ENCODE measurements at regions not wholly inside any gene's neighbourhood (a gene's known extent, or its start where the extent isn't known, plus 50 kb on each side); places are given as distances from the start of the nearest gene placed in this dataset.

DNA sequence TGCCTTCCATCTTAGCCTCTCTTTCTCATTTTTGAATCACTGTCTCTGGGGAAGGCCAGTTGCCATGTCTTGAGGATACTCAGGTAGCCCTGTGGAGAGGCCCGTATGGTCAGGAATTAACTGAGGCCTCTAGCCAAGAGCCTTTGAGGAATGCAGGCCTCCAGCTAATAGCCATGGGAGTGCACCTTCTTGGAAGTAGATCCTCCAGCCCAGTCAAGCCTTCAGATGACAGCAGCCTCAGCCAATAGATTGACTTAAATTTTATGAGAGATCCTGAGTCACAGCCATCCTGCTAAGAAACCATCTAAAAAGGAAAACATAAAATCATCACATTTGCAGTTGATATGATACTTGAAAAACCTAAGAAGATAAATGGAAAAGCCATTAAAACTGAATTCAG is 112.5 kb upstream of the BNIP2 start:
- Histone ChIP-seq H3K4me1 (ENCODE audit: control insufficient read depth in 2 of 2, insufficient read depth in 1 of 2, low read depth in 1 of 2, low read length in 2 of 2) (peaks cover 0 to 4% of the 10 kb centered on the region in 2 donors), H2AFZ (ENCODE audit: low read length) (no peak overlapping the region), H2BK120ac (ENCODE audit: low read depth, low read length) (no peak overlapping the region), H3K18ac (ENCODE audit: low read length) (no peak overlapping the region), H2BK15ac (ENCODE audit: low read length) (no peak overlapping the region), H3K14ac (ENCODE audit: low read length) (no peak overlapping the region), H3K23ac (ENCODE audit: low read depth, low read length, poor library complexity) (no peak overlapping the region), H3K9ac (ENCODE audit: low read depth, low read length, poor library complexity) (no peak overlapping the region), H4K8ac (ENCODE audit: low read depth, low read length) (no peak overlapping the region), H2AK5ac (ENCODE audit: low read depth, low read length) (no peak overlapping the region), H2BK5ac (ENCODE audit: low read length) (no peak overlapping the region), H3K27me3 (ENCODE audit: control insufficient read depth in 3 of 3, insufficient read depth in 3 of 3, low read depth in 1 of 3, low read length in 3 of 3) (no peaks in the 10 kb centered on the region), H3K36me3 (replicated peaks in 1 of 2; ENCODE audit: control insufficient read depth in 2 of 2, insufficient read depth in 2 of 2, low read length in 2 of 2) (no peaks in the 10 kb centered on the region), H3K4ac (ENCODE audit: low read length) (no peak overlapping the region), H3K79me1 (ENCODE audit: low read depth, low read length) (no peaks in the 10 kb centered on the region), H3K9me3 (replicated peaks in 1 of 2; ENCODE audit: control insufficient read depth in 2 of 2, insufficient read depth in 1 of 2, low read depth in 1 of 2, low read length in 2 of 2) (no peaks in the 10 kb centered on the region), H3K27ac (replicated peaks; ENCODE audit: low read length) (no peak overlapping the region), H2BK12ac (ENCODE audit: low read length) (no peak overlapping the region), H3K4me2 (ENCODE audit: insufficient read depth, low read length, poor library complexity, severe bottlenecking) (no peak overlapping the region), H3K4me3 (ENCODE audit: low read length in 2 of 2) (no peak overlapping the region), H4K91ac (ENCODE audit: low read depth, low read length, poor library complexity) (no peak overlapping the region)
- DNase-seq (ENCODE audit: low spot score), result no peak
- WGBS, 2 donors (ENCODE audit: extremely low coverage in 2 of 2, insufficient read length in 2 of 2, insufficient replicate concordance in 1 of 2), result no CpG with 5 or more reads among the region's 1 CpG

DNA sequence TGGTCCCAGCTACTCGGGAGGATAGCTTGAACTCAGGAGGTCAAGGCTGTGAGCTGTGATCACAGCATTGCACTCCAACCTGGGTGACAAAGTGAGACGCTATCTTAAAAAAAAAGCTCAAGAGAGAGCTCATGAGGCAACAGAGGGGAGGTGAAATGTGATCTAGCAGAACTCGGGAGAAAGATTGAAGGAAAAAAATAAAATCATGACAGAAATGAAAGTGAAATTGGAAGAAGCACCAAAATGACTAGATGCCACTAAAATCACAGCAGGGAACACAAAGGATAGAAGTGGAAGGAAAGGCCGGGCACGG is 109.4 kb upstream of the BNIP2 start:
- H3K79me1 ChIP-seq (ENCODE audit: low read depth, low read length), result no peaks in the 10 kb centered on the region
- H3K27me3 ChIP-seq (ENCODE audit: control insufficient read depth in 3 of 3, insufficient read depth in 3 of 3, low read depth in 1 of 3, low read length in 3 of 3), result peaks cover 0 to 10% (median 0%) of the 10 kb centered on the region in 3 experiments
- H2BK12ac ChIP-seq (ENCODE audit: low read length), result no peak overlapping the region
- no peak overlapping the region for H3K27ac ChIP-seq (replicated peaks; ENCODE audit: low read length)
- no peak for DNase-seq (ENCODE audit: low spot score)
- no peak overlapping the region for H3K23ac ChIP-seq (ENCODE audit: low read depth, low read length, poor library complexity)
- no peak overlapping the region for H2AK5ac ChIP-seq (ENCODE audit: low read depth, low read length)
- no peak overlapping the region for H3K4me3 ChIP-seq (ENCODE audit: low read length in 2 of 2)
- no peak overlapping the region for H3K9ac ChIP-seq (ENCODE audit: low read depth, low read length, poor library complexity)
- H3K36me3 ChIP-seq (replicated peaks in 1 of 2; ENCODE audit: control insufficient read depth in 2 of 2, insufficient read depth in 2 of 2, low read length in 2 of 2), result no peaks in the 10 kb centered on the region
- no peak overlapping the region for H3K18ac ChIP-seq (ENCODE audit: low read length)
- H2BK5ac ChIP-seq (ENCODE audit: low read length), result no peak overlapping the region
- no peak overlapping the region for H4K8ac ChIP-seq (ENCODE audit: low read depth, low read length)
- no CpG with 5 or more reads among the region's 5 CpGs for whole genome bisulfite sequencing, 2 donors (ENCODE audit: extremely low coverage in 2 of 2, insufficient read length in 2 of 2, insufficient replicate concordance in 1 of 2)
- no peak overlapping the region for H4K91ac ChIP-seq (ENCODE audit: low read depth, low read length, poor library complexity)
- H3K4me2 ChIP-seq (ENCODE audit: insufficient read depth, low read length, poor library complexity, severe bottlenecking), result no peak overlapping the region
- no peak overlapping the region for H3K14ac ChIP-seq (ENCODE audit: low read length)
- H3K9me3 ChIP-seq (replicated peaks in 1 of 2; ENCODE audit: control insufficient read depth in 2 of 2, insufficient read depth in 1 of 2, low read depth in 1 of 2, low read length in 2 of 2), result no peaks in the 10 kb centered on the region
- H2BK120ac ChIP-seq (ENCODE audit: low read depth, low read length), result no peak overlapping the region
- H2AFZ ChIP-seq (ENCODE audit: low read length), result no peak overlapping the region
- H3K4ac ChIP-seq (ENCODE audit: low read length), result no peak overlapping the region
- no peak overlapping the region for H2BK15ac ChIP-seq (ENCODE audit: low read length)
- H3K4me1 ChIP-seq (ENCODE audit: control insufficient read depth in 2 of 2, insufficient read depth in 1 of 2, low read depth in 1 of 2, low read length in 2 of 2), result peaks cover 0 to 7% of the 10 kb centered on the region in 2 donors

DNA sequence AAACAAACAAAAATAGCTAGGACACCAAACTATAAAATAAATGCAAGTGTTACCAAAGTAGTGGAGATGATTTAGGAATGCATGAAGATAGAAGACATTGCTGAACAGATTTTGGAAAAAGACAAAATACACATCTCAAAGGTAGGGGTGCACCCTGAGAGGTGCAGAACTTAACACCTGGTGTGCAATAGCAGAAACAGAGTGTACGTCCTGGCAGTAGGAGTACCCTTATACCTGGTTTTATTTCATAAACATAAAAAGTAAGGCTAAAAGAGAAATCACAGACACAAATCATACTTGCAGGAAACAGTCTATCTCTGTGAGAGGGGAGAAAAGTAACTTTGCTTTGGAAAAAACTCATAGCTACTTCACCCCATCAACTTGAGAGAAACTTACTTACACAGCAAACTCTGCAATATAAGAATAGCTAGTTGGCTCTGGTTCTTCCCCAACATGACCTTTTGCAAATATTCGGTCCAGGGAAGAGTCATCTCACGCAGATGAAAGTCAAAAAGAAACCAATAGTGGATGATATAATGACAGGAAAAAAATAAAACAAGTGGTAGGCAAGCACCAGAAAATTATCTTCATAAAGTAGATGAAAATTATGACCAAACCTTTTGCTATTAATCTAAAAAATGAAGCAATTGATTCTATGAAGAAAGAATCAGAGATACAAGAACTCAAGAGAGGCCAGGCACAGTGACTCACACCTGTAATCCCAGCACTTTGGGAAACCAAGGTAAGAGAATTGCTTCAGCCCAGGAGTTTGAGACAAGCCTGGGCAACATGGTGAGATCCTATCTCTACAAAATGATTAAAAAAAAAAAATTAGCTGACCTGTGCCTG is 108.9 kb upstream of the BNIP2 start:
- no peak overlapping the region for H4K8ac ChIP-seq (ENCODE audit: low read depth, low read length)
- no peak overlapping the region for H3K14ac ChIP-seq (ENCODE audit: low read length)
- no CpG with 5 or more reads among the region's 3 CpGs for WGBS, 2 donors (ENCODE audit: extremely low coverage in 2 of 2, insufficient read length in 2 of 2, insufficient replicate concordance in 1 of 2)
- H2AFZ ChIP-seq (ENCODE audit: low read length), result no peak overlapping the region
- H3K4me2 ChIP-seq (ENCODE audit: insufficient read depth, low read length, poor library complexity, severe bottlenecking), result no peak overlapping the region
- no peak overlapping the region for H3K9ac ChIP-seq (ENCODE audit: low read depth, low read length, poor library complexity)
- no peak overlapping the region for H3K23ac ChIP-seq (ENCODE audit: low read depth, low read length, poor library complexity)
- H2BK15ac ChIP-seq (ENCODE audit: low read length), result no peak overlapping the region
- H2AK5ac ChIP-seq (ENCODE audit: low read depth, low read length), result no peak overlapping the region
- H3K79me1 ChIP-seq (ENCODE audit: low read depth, low read length), result no peaks in the 10 kb centered on the region
- H3K27ac ChIP-seq (replicated peaks; ENCODE audit: low read length), result no peak overlapping the region
- H2BK120ac ChIP-seq (ENCODE audit: low read depth, low read length), result no peak overlapping the region
- no peak overlapping the region for H3K18ac ChIP-seq (ENCODE audit: low read length)
- no peak overlapping the region for H4K91ac ChIP-seq (ENCODE audit: low read depth, low read length, poor library complexity)
- H3K4me3 ChIP-seq (ENCODE audit: low read length in 2 of 2), result no peak overlapping the region
- H3K4me1 ChIP-seq (ENCODE audit: control insufficient read depth in 2 of 2, insufficient read depth in 1 of 2, low read depth in 1 of 2, low read length in 2 of 2), result peaks cover 0 to 4% of the 10 kb centered on the region in 2 donors
- no peaks in the 10 kb centered on the region for H3K9me3 ChIP-seq (replicated peaks in 1 of 2; ENCODE audit: control insufficient read depth in 2 of 2, insufficient read depth in 1 of 2, low read depth in 1 of 2, low read length in 2 of 2)
- H3K27me3 ChIP-seq (ENCODE audit: control insufficient read depth in 3 of 3, insufficient read depth in 3 of 3, low read depth in 1 of 3, low read length in 3 of 3), result peaks cover 0 to 10% (median 0%) of the 10 kb centered on the region in 3 experiments
- H2BK12ac ChIP-seq (ENCODE audit: low read length), result no peak overlapping the region
- H3K4ac ChIP-seq (ENCODE audit: low read length), result no peak overlapping the region
- no peak overlapping the region for H2BK5ac ChIP-seq (ENCODE audit: low read length)
- DNase-seq (ENCODE audit: low spot score), result no peak
- H3K36me3 ChIP-seq (replicated peaks in 1 of 2; ENCODE audit: control insufficient read depth in 2 of 2, insufficient read depth in 2 of 2, low read length in 2 of 2), result no peaks in the 10 kb centered on the region

DNA sequence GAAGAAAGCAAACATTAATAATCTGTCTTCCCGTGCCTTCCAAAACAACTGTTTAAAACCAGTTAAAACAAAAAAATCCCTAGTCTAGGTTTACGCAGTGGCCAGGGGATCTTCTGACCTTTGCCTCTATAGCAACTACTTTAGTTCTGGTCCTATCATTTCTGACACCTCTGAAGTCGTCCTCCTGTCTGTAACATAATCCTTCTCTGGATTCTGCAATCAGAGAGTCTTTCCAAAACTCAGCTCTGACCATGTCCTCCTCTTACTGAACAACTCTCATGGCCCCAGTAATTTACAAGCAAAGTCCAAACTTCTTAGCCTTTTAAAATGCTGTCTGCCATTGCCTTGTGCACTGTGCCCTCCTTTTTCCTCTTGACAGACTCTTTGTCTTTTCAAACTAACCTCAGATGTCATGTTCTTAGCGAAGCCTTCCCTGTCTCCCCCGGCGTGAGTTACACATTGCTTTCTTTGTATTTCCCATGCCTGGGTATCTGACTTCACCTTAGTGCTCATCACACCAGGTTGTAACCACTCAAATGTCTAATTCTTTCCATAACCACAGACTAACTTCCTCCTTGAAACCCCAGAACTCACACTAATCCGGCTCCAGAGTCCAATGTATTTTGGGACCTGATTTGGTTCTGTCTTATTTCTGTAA is 105.2 kb upstream of the BNIP2 start:
- H2BK5ac ChIP-seq (ENCODE audit: low read length), result no peak overlapping the region
- peaks cover 0 to 10% (median 0%) of the 10 kb centered on the region in 3 experiments for H3K27me3 ChIP-seq (ENCODE audit: control insufficient read depth in 3 of 3, insufficient read depth in 3 of 3, low read depth in 1 of 3, low read length in 3 of 3)
- H4K8ac ChIP-seq (ENCODE audit: low read depth, low read length), result no peak overlapping the region
- DNase-seq (ENCODE audit: low spot score), result no peak
- H2BK120ac ChIP-seq (ENCODE audit: low read depth, low read length), result no peak overlapping the region
- no peak overlapping the region for H3K18ac ChIP-seq (ENCODE audit: low read length)
- no peak overlapping the region for H3K4ac ChIP-seq (ENCODE audit: low read length)
- H3K9ac ChIP-seq (ENCODE audit: low read depth, low read length, poor library complexity), result no peak overlapping the region
- no peak overlapping the region for H2BK12ac ChIP-seq (ENCODE audit: low read length)
- no peak overlapping the region for H4K91ac ChIP-seq (ENCODE audit: low read depth, low read length, poor library complexity)
- H3K79me1 ChIP-seq (ENCODE audit: low read depth, low read length), result no peaks in the 10 kb centered on the region
- H3K4me2 ChIP-seq (ENCODE audit: insufficient read depth, low read length, poor library complexity, severe bottlenecking), result no peak overlapping the region
- H3K9me3 ChIP-seq (replicated peaks in 1 of 2; ENCODE audit: control insufficient read depth in 2 of 2, insufficient read depth in 1 of 2, low read depth in 1 of 2, low read length in 2 of 2), result no peaks in the 10 kb centered on the region
- no peak overlapping the region for H3K23ac ChIP-seq (ENCODE audit: low read depth, low read length, poor library complexity)
- H2AK5ac ChIP-seq (ENCODE audit: low read depth, low read length), result no peak overlapping the region
- H3K4me3 ChIP-seq (ENCODE audit: low read length in 2 of 2), result no peak overlapping the region
- peaks cover 0 to 4% of the 10 kb centered on the region in 2 donors for H3K4me1 ChIP-seq (ENCODE audit: control insufficient read depth in 2 of 2, insufficient read depth in 1 of 2, low read depth in 1 of 2, low read length in 2 of 2)
- no peaks in the 10 kb centered on the region for H3K36me3 ChIP-seq (replicated peaks in 1 of 2; ENCODE audit: control insufficient read depth in 2 of 2, insufficient read depth in 2 of 2, low read length in 2 of 2)
- no peak overlapping the region for H2BK15ac ChIP-seq (ENCODE audit: low read length)
- WGBS, 2 donors (ENCODE audit: extremely low coverage in 2 of 2, insufficient read length in 2 of 2, insufficient replicate concordance in 1 of 2), result no CpG with 5 or more reads among the region's 7 CpGs
- H3K27ac ChIP-seq (replicated peaks; ENCODE audit: low read length), result no peak overlapping the region
- no peak overlapping the region for H3K14ac ChIP-seq (ENCODE audit: low read length)
- peak overlapping the region; percentile 0 for H2AFZ ChIP-seq (ENCODE audit: low read length)

Measured in neuronal stem cell (in vitro differentiated cells).